Tibial nerve (tissue), 4 donors: ENCODE measurements at regions not wholly inside any gene's neighbourhood (a gene's known extent, or its start where the extent isn't known, plus 50 kb on each side); places are given as distances from the start of the nearest gene placed in this dataset.

Experiments used
- DNase-seq, 2 donors: peaks; one replicate each; pipeline ENCODE4 v3.0.0-alpha.2; 2019; ENCODE audit warnings: low spot score in 2 of 2
- H3K27ac ChIP-seq, 4 donors: fragments of 200-600 bp; sonication (generic) in 3 of 4; one replicate each; pipeline ENCODE4 v1.5.1; 2017 to 2019; ENCODE audit warnings: mild to moderate bottlenecking in 1 of 4
- H3K27me3 ChIP-seq, 2 donors: fragments of 200-600 bp; sonication (generic) in 1 of 2; one replicate each; pipeline versions ENCODE4 v1.5.1 to v1.6.0; 2017 to 2019
- H3K36me3 ChIP-seq, 3 donors: fragments of 200-600 bp; sonication (generic); one replicate each; pipeline ENCODE4 v1.5.1; 2018 to 2019
- H3K4me1 ChIP-seq, 4 donors: fragments of 200-600 bp; sonication (generic) in 3 of 4; one replicate each; pipeline ENCODE4 v1.5.1; 2017 to 2019
- H3K4me3 ChIP-seq, 4 donors: fragments of 200-600 bp; sonication (generic) in 3 of 4; one replicate each; pipeline ENCODE4 v1.5.1; 2017 to 2019; ENCODE audit warnings: mild to moderate bottlenecking in 1 of 4, moderate library complexity in 1 of 4
- H3K9me3 ChIP-seq, 4 donors: fragments of 200-600 bp; sonication (generic) in 3 of 4; one replicate each; pipeline ENCODE4 v1.5.1; 2017 to 2019
- CTCF ChIP-seq, 5 experiments: fragments of 200-600 bp in 3 of 5; fragments of 450-650 bp in 2 of 5; sonication (generic) in 3 of 5; IDR thresholded peaks; one replicate each; pipeline ENCODE4 v1.5.1; 2016 to 2019; ENCODE audit warnings: antibody characterized with exemption in 5 of 5, mild to moderate bottlenecking in 3 of 5, moderate library complexity in 2 of 5
- EP300 ChIP-seq, 2 donors: sonication (generic); formaldehyde crosslinking; IDR thresholded peaks; one replicate each; pipeline ENCODE4 v1.6.1; 2017; ENCODE audit warnings: antibody characterized with exemption in 2 of 2, mild to moderate bottlenecking in 1 of 2
- POLR2A ChIP-seq, 2 donors: fragments of 450-650 bp; IDR thresholded peaks; one replicate each; pipeline ENCODE4 v1.6.1; 2017; ENCODE audit warnings: antibody characterized with exemption in 2 of 2, mild to moderate bottlenecking in 2 of 2, moderate library complexity in 2 of 2
- WGBS, 2 donors: methylation state at CpG; one replicate each; pipeline ENCODE4 v1.1.5; 2018; 5-methylcytosine and 5-hydroxymethylcytosine counted together

DNA sequence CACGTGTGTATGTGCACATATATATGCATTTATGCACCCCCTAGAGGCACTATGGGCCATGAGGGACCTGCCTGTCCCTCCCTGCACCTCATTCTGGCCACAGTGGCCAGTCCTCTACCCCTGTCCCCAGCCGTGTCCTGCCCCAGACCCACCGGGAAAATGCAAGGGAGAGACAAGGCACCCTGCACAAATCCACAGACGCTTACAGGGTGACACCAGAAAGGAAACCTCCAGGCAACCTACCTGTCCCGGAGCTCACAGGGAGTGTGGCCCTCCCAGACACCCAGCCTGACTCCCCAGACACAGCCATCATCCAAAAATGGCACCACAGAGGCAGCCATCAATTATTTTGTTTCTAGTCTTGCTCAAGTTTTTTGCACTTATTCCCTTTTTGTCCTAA lies 440.4 kb downstream of the SOX9 start:
- no peaks in the 10 kb centered on the region for H3K36me3 ChIP-seq
- no peaks in the 10 kb centered on the region for H3K9me3 ChIP-seq
- no peak overlapping the region for H3K4me3 ChIP-seq
- H3K4me1 ChIP-seq: peaks cover 0 to 16% (median 0%) of the 10 kb centered on the region in 4 donors
- no peaks in the 10 kb centered on the region for H3K27me3 ChIP-seq
- WGBS, 2 donors: 86 to 93% methylated on average over 5 of the region's 5 CpGs
- TF ChIP-seq POLR2A (IDR thresholded peaks at IDR 0.05): no peak
- no peak for TF ChIP-seq EP300 (IDR thresholded peaks at IDR 0.05)
- H3K27ac ChIP-seq: no peak overlapping the region
- no peak for DNase-seq

GRCh38 chr17:72561680-72562079 lies 440.9 kb downstream of the SOX9 start:
- Histone ChIP-seq H3K27me3 (no peaks in the 10 kb centered on the region), H3K4me3 (no peak overlapping the region), H3K4me1 (peaks cover 0 to 19% (median 0%) of the 10 kb centered on the region in 4 donors), H3K9me3 (no peaks in the 10 kb centered on the region), H3K27ac (no peak overlapping the region), H3K36me3 (no peaks in the 10 kb centered on the region)
- 88 to 94% methylated on average over 6 of the region's 6 CpGs for WGBS, 2 donors
- no peak for DNase-seq
- TF ChIP-seq CTCF (IDR thresholded peaks at IDR 0.05): no peak
- TF ChIP-seq EP300 (IDR thresholded peaks at IDR 0.05): no peak
- no peak for TF ChIP-seq POLR2A (IDR thresholded peaks at IDR 0.05)

GRCh38 chr17:72562615-72563188 lies 441.9 kb downstream of the SOX9 start:
- no peaks in the 10 kb centered on the region for H3K27me3 ChIP-seq
- TF ChIP-seq CTCF (IDR thresholded peaks at IDR 0.05) (no peak), EP300 (IDR thresholded peaks at IDR 0.05) (no peak), POLR2A (IDR thresholded peaks at IDR 0.05) (no peak)
- DNase-seq: no peak
- H3K4me1 ChIP-seq: peaks cover 0 to 14% (median 1%) of the 10 kb centered on the region in 4 donors
- no peaks in the 10 kb centered on the region for H3K36me3 ChIP-seq
- H3K27ac ChIP-seq: no peak overlapping the region
- 82 to 83% methylated on average over 7 of the region's 7 CpGs for WGBS, 2 donors
- H3K9me3 ChIP-seq: no peaks in the 10 kb centered on the region
- H3K4me3 ChIP-seq: no peak overlapping the region

GRCh38 chr17:72563952-72564351 lies 443.1 kb downstream of the SOX9 start:
- H3K4me1 ChIP-seq: peaks cover 0 to 15% (median 1%) of the 10 kb centered on the region in 4 donors
- H3K36me3 ChIP-seq: no peaks in the 10 kb centered on the region
- WGBS, 2 donors: 91 to 93% methylated on average over 7 of the region's 7 CpGs
- H3K27ac ChIP-seq: no peak overlapping the region
- no peak overlapping the region for H3K4me3 ChIP-seq
- H3K9me3 ChIP-seq: no peaks in the 10 kb centered on the region
- no peaks in the 10 kb centered on the region for H3K27me3 ChIP-seq
- DNase-seq: no peak
- no peak for TF ChIP-seq POLR2A (IDR thresholded peaks at IDR 0.05)
- no peak for TF ChIP-seq CTCF (IDR thresholded peaks at IDR 0.05)
- TF ChIP-seq EP300 (IDR thresholded peaks at IDR 0.05): no peak

DNA sequence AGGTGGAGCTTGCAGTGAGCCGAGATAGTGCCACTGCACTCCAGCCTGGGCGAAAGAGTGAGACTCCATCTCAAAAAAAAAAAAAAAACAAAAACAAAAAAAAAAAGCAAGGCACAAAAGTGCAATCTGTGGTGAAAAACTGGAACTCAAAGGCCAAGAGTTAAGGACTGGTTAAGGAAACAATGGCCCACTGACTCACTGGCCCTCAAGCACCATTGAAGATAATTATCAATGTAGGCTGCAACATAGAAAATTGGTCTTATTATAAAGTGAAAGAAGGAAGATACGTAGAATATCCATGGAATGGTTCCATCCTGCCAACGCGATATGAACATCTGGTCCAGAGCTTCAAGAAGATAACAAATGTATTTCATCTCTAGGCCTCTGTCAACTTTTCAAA lies 444.2 kb downstream of the SOX9 start:
- no peak overlapping the region for H3K4me3 ChIP-seq
- WGBS, 2 donors: 85 to 99% methylated on average over 5 of the region's 5 CpGs
- no peak overlapping the region for H3K27ac ChIP-seq
- H3K9me3 ChIP-seq: no peaks in the 10 kb centered on the region
- H3K4me1 ChIP-seq: peaks cover 0 to 20% (median 1%) of the 10 kb centered on the region in 4 donors
- TF ChIP-seq CTCF (IDR thresholded peaks at IDR 0.05): no peak
- TF ChIP-seq POLR2A (IDR thresholded peaks at IDR 0.05): no peak
- no peak for TF ChIP-seq EP300 (IDR thresholded peaks at IDR 0.05)
- DNase-seq: no peak
- H3K27me3 ChIP-seq: no peaks in the 10 kb centered on the region
- no peaks in the 10 kb centered on the region for H3K36me3 ChIP-seq

- no peak for DNase-seq
- H3K4me3 ChIP-seq: no peak overlapping the region
- H3K9me3 ChIP-seq: no peaks in the 10 kb centered on the region
- H3K36me3 ChIP-seq: no peaks in the 10 kb centered on the region
- no peaks in the 10 kb centered on the region for H3K27me3 ChIP-seq
- WGBS, 2 donors: 69 to 76% methylated on average over 7 of the region's 7 CpGs
- TF ChIP-seq POLR2A (IDR thresholded peaks at IDR 0.05): no peak
- no peak for TF ChIP-seq CTCF (IDR thresholded peaks at IDR 0.05)
- peaks cover 0 to 15% (median 1%) of the 10 kb centered on the region in 4 donors for H3K4me1 ChIP-seq
- H3K27ac ChIP-seq: no peak overlapping the region
These were observed 444.9 kb downstream of the SOX9 start for GRCh38 chr17:72565758-72566157.
